Caki2 (cell line): ENCODE measurements at regions not wholly inside any gene's neighbourhood (a gene's known extent, or its start where the extent isn't known, plus 50 kb on each side); places are given as distances from the start of the nearest gene placed in this dataset.

ENCODE experiments used
- DNase-seq: peaks from one replicate; pipeline ENCODE4 v3.0.0-alpha.2; 2015; ENCODE audit warnings: low read depth
- in situ Hi-C: cut with HindIII; loops from 2 replicates; pipeline ENCODE4 v1.10.0; 2016; ENCODE audit warnings: low sequenced_read_pairs, low pct_unique_long_range_greater_than_20kb, mixed read lengths

DNA sequence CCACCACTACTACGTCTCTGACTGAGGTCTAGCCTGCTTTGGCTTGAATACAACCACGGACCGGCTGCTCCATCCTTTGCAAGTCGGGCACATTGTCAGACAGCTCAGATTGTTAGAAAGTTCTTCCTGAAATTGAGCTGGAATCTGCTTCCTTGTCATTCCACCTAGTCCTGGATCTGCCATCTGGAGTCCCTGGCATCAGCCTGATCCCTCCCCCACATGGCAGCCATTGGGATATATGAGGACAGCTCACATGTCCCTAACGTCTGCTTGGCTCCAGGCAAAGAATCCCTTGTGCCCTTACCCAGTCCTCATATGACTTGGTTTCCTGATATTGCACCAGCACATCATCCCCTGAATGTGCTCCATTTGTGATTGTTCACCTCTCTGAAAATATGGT is 56.3 kb upstream of the SYT6 start:
- in situ Hi-C loops, result no loop called here

DNA sequence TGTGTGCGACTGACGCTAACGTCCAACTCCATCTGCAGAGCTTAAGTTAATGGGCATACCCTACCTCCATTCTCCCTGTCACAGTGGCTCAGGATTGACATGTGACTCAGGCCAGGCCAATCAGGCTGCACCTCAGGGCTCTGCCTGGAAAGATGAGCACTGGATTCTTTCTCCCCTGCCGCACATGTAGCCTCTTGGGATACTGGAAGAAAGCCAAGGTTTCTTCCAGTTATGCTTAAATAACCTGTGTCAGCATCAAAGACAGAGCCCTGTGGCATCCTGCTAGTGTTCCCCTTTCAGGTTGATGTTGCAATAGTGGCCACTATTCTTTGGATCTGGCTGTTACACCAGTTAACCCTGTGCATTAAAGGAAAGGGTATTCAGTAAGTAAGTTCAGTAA is 55.0 kb upstream of the SYT6 start:
- DNase-seq, result no peak
- in situ Hi-C loops, result no loop called here

More for the DNA sequence above, 56.3 kb upstream of the SYT6 start:
- no peak for DNase-seq

GRCh38 chr1:114208106-114208505 is 54.4 kb upstream of the SYT6 start:
- DNase-seq, result no peak
- in situ Hi-C loops, result no loop called here

GRCh38 chr1:114207635-114208034 is 54.0 kb upstream of the SYT6 start:
- in situ Hi-C loops, result no loop called here
- no peak for DNase-seq

- in situ Hi-C loops, result no loop called here
- DNase-seq, result no peak
Measured at GRCh38 chr1:114206392-114206791, 52.7 kb upstream of the SYT6 start.

- no peak for DNase-seq
- in situ Hi-C loops, result no loop called here
Measured at GRCh38 chr1:114203595-114204128, 50.0 kb upstream of the SYT6 start.
